ENCODE measurements at regions not wholly inside any gene's neighbourhood (a gene's known extent, or its start where the extent isn't known, plus 50 kb on each side); places are given as distances from the start of the nearest gene placed in this dataset.

DNA sequence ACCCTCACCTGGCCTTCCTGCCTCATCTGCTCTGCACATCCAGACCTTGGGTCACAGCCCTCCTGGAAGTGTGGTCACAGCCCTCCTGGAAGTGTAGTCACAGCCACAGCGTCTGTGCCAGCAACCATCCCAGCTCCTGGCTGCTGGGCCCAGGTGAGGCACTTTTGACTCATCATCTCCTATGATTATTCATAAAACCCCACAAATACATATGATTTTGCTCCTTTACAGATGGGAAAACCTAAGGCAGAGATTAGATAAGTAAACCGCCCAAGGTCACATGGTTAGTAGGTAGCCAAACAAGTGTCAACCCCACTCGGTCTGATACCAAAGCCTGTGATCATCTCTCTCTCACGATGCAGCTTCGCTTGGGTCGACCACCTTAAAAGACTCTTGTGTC, 94.3 kb downstream of the PRLHR start:
- in situ Hi-C loops (cut with HindIII; ENCODE audit: extremely low pct_ligation_motif_present, low pct_unique_long_range_greater_than_20kb), result no loop called here
- Histone ChIP-seq H3K36me3 (replicated peaks in 1 of 2; ENCODE audit: control insufficient read depth in 1 of 2, insufficient read depth in 2 of 2, low read length in 2 of 2) (no peaks in the 10 kb centered on the region), H3K9ac (ENCODE audit: insufficient read depth, low read depth, low read length) (no peak overlapping the region), H3K27me3 (ENCODE audit: control insufficient read depth in 1 of 2, insufficient read depth in 2 of 2, low read length in 2 of 2) (peaks cover 0 to 8% of the 10 kb centered on the region in 2 experiments; a peak in 1 of 5 replicates), H4K20me1 (ENCODE audit: insufficient read depth, low read length) (no peaks in the 10 kb centered on the region), H3K4me1 (ENCODE audit: insufficient read depth, low read length) (no peaks in the 10 kb centered on the region), H3K27ac (ENCODE audit: extremely low read length, insufficient read depth, low read length) (no peak overlapping the region), H3K4me2 (ENCODE audit: low read depth, low read length) (no peak overlapping the region), H3K9me3 (ENCODE audit: low read length) (no peaks in the 10 kb centered on the region), H2AFZ (ENCODE audit: low read length) (no peak overlapping the region), H3K79me2 (ENCODE audit: insufficient read depth, low read length) (no peaks in the 10 kb centered on the region), H3K4me3 (replicated peaks in 1 of 3; ENCODE audit: insufficient read depth in 1 of 3, low read depth in 2 of 3, low read length in 3 of 3) (no peak overlapping the region)
- ChIA-PET POLR2A (no interaction called here), CTCF (ENCODE audit: low intra/inter-chr PET ratio, low total read pairs) (no interaction called here)
- no TSS peak for BruUV-seq (replicated peaks)
- WGBS (ENCODE audit: low lambda C conversion rate), result 59% methylated on average over 6 of the region's 6 CpGs
- intact Hi-C loops (cut with micrococcal nuclease; ENCODE audit: unreplicated experiment), result no loop called here
- ATAC-seq, result no peak
- no peak for FAIRE-seq
- DNase-seq (ENCODE audit: low spot score), result no peak
- TF ChIP-seq DMAP1 (CRISPR knock-in tag; IDR thresholded peaks at IDR 0.05) (no peak), ZNF737 (CRISPR knock-in tag; IDR thresholded peaks at IDR 0.05; ENCODE audit: borderline replicate concordance) (no peak), ERF (CRISPR knock-in tag; IDR thresholded peaks at IDR 0.05) (no peak), SUZ12 (IDR thresholded peaks at IDR 0.05; ENCODE audit: low read depth, low read length) (no peak), ZNF780A (CRISPR knock-in tag; IDR thresholded peaks at IDR 0.05) (no peak), RFXAP (CRISPR knock-in tag; IDR thresholded peaks at IDR 0.05; ENCODE audit: borderline replicate concordance) (no peak), HDAC2 (CRISPR knock-in tag; IDR thresholded peaks at IDR 0.05) (no peak), GTF3A (CRISPR knock-in tag; conservative IDR thresholded peaks at IDR 0.05) (no peak), ZNF33A (CRISPR knock-in tag; IDR thresholded peaks at IDR 0.05; ENCODE audit: borderline replicate concordance) (no peak), RAD51 (IDR thresholded peaks at IDR 0.05; ENCODE audit: borderline replicate concordance) (no peak), WIZ (CRISPR knock-in tag; IDR thresholded peaks at IDR 0.05) (no peak)
- TF ChIP-seq, protein P1, sequence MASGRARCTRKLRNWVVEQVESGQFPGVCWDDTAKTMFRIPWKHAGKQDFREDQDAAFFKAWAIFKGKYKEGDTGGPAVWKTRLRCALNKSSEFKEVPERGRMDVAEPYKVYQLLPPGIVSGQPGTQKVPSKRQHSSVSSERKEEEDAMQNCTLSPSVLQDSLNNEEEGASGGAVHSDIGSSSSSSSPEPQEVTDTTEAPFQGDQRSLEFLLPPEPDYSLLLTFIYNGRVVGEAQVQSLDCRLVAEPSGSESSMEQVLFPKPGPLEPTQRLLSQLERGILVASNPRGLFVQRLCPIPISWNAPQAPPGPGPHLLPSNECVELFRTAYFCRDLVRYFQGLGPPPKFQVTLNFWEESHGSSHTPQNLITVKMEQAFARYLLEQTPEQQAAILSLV (CRISPR knock-in tag; IDR thresholded peaks at IDR 0.05; ENCODE audit: borderline replicate concordance), result no peak
- TF ChIP-seq, protein P2, sequence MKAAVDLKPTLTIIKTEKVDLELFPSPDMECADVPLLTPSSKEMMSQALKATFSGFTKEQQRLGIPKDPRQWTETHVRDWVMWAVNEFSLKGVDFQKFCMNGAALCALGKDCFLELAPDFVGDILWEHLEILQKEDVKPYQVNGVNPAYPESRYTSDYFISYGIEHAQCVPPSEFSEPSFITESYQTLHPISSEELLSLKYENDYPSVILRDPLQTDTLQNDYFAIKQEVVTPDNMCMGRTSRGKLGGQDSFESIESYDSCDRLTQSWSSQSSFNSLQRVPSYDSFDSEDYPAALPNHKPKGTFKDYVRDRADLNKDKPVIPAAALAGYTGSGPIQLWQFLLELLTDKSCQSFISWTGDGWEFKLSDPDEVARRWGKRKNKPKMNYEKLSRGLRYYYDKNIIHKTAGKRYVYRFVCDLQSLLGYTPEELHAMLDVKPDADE (CRISPR knock-in tag; IDR thresholded peaks at IDR 0.05), result no peak
